Bronchial epithelial cell (primary cell): ENCODE measurements at regions not wholly inside any gene's neighbourhood (a gene's known extent, or its start where the extent isn't known, plus 50 kb on each side); places are given as distances from the start of the nearest gene placed in this dataset.

Experiments used
- DNase-seq: peaks from one replicate; pipeline ENCODE4 v3.0.0-alpha.2; 2010; ENCODE audit warnings: low read depth
- FAIRE-seq: peaks from 2 replicates; lab custom pipeline; 2011; peaks lifted over from hg19 to GRCh38; lab: Jason Lieb, UNC
- H3K27me3 ChIP-seq: 2 replicates; pipeline ENCODE4 v1.5.1; 2011; ENCODE audit warnings: low read length; ENCODE audit not compliant: control insufficient read depth, insufficient read depth
- H3K36me3 ChIP-seq: 2 replicates; pipeline ENCODE4 v1.5.1; 2011; ENCODE audit warnings: low read length; ENCODE audit not compliant: control insufficient read depth, insufficient read depth
- H3K4me3 ChIP-seq: 2 replicates; pipeline ENCODE4 v1.5.1; 2011; ENCODE audit warnings: mild to moderate bottlenecking, low read depth, low read length, control low read depth
- TF ChIP-seq, protein P1 (sequence below): IDR thresholded peaks from 2 replicates; pipeline ENCODE4 v1.5.1; 2011; ENCODE audit warnings: mild to moderate bottlenecking, moderate library complexity, low read length, control low read depth, inconsistent platforms; ENCODE audit not compliant: insufficient read depth, severe bottlenecking

DNA sequence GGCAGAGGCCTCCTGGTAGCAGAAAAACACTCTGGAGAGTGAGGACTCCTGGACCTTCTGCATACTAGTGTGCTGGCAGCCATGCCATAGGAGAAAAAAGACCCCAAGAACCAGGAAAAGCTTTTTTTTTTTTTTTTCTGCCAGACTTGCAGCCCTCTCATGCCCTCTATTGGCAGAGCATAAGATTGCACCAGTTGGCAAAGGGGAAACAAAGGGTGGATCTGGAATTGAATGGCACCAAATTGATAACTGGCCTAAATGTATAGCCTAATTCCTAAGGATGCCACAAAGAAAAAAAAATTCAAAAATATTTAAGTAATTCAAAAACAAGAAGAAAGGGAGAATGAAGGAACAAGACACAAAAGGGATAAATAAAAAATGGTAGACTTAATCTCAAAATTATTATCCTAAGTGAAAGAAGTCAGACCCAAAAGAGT, 112.5 kb upstream of the GHITM start:
- Histone ChIP-seq H3K4me3 (no peak overlapping the region), H3K27me3 (no peaks in the 10 kb centered on the region), H3K36me3 (no peaks in the 10 kb centered on the region)
- FAIRE-seq (no peak), DNase-seq (peak; percentile 25)
- TF ChIP-seq, protein P1, sequence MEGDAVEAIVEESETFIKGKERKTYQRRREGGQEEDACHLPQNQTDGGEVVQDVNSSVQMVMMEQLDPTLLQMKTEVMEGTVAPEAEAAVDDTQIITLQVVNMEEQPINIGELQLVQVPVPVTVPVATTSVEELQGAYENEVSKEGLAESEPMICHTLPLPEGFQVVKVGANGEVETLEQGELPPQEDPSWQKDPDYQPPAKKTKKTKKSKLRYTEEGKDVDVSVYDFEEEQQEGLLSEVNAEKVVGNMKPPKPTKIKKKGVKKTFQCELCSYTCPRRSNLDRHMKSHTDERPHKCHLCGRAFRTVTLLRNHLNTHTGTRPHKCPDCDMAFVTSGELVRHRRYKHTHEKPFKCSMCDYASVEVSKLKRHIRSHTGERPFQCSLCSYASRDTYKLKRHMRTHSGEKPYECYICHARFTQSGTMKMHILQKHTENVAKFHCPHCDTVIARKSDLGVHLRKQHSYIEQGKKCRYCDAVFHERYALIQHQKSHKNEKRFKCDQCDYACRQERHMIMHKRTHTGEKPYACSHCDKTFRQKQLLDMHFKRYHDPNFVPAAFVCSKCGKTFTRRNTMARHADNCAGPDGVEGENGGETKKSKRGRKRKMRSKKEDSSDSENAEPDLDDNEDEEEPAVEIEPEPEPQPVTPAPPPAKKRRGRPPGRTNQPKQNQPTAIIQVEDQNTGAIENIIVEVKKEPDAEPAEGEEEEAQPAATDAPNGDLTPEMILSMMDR = peak; percentile 72

DNA sequence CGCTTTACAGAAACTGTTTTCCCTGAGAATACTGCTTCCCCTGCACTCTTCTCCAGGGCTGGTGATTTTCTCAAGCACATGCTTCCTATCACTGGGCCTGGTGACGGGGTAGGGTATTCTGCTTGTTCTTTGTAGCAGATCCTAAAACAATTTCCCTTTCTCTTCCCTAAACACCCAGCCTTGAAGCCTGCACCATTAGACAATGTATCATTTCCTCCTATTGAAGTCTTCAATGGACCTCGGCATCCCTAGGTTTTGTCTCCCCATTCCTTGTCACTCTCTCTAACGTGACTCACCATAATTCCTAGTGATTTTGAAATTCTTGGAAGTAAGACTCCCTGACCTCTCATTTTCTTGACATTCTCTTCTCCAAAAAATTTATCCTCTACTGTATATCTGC, 109.5 kb upstream of the GHITM start:
- FAIRE-seq = no peak
- no peak overlapping the region for H3K4me3 ChIP-seq
- H3K27me3 ChIP-seq = no peaks in the 10 kb centered on the region
- no peaks in the 10 kb centered on the region for H3K36me3 ChIP-seq
- DNase-seq = no peak
- TF ChIP-seq, protein P1 = no peak

DNA sequence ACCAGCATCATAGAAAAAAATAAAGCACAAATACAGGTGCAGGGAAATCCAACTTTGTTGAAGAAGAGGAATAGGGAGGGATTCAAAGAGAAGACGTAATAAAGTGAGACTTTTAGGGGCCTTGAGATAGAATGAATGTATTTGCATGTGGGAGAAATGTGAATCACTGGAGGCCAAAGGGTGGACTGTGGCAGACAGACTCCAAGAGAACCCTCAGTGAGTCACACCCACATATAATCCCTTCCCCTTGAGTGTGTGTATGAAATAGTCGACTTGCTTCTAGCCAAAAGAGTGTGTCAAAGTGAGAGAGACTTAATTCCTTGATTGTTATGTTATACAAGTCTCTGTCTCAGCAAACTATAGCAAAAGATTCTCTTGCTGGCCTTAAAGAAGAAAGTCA, 101.3 kb upstream of the GHITM start:
- FAIRE-seq = no peak
- Histone ChIP-seq H3K4me3 (no peak overlapping the region), H3K36me3 (no peaks in the 10 kb centered on the region), H3K27me3 (no peaks in the 10 kb centered on the region)
- TF ChIP-seq, protein P1 = no peak
- DNase-seq = peak; percentile 5

DNA sequence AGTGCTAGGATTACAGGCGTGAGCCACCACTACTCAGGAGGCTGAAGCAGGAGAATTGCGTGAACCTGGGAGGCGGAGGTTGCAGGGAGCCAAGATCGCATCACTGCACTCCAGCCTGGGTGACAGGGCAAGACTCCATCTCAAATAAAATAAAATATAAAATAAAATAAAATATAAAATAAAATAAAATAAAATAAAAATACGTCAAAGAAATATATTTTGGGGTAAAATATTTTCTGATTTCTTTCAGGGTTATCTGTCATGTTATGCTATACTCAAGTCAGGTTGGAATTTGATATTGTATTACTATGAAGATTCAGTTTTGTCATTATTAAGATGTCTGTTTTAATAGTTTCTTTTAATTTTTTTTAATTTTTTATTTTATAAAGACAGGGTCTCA, 99.4 kb upstream of the GHITM start:
- no peaks in the 10 kb centered on the region for H3K27me3 ChIP-seq
- TF ChIP-seq, protein P1 = no peak
- no peak for DNase-seq
- H3K36me3 ChIP-seq = no peaks in the 10 kb centered on the region
- no peak for FAIRE-seq
- H3K4me3 ChIP-seq = no peak overlapping the region

DNA sequence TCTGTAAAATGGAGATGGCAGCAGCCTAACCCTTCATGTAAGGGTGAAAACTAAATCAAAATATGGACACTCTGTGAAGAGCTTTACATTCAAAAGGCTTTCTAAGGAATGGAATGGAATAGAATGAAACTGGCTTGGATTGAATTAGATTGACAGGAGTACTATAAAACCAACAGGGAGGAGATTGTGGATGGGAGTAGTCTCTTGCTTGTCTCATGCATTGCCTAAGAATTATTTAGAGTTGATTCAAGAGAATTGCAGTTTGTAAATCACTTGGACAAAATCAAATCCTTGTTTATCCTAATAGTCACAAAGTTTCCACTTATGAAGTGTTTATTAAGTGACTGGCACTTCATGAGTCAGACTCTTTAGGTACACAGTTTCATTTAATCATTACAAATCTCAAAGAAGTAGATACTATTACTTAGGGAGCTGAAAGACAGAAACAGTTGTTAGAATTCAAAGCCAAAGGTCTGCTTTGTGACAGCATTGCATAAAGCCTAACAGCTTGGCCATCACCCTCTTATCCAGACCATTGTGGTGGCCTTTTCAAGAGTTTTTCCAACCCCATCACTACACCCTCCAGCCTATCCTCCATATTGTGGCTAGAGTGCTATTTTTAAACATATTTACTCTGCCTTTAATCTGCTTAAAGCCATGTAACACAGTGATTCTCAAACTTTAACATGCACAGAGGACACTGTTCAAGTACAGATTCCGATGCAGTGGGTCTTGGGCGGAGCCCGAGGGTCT, 91.9 kb upstream of the GHITM start:
- Histone ChIP-seq H3K36me3 (no peaks in the 10 kb centered on the region), H3K4me3 (no peak overlapping the region), H3K27me3 (no peaks in the 10 kb centered on the region)
- no peak for FAIRE-seq
- DNase-seq = peak; percentile 14
- TF ChIP-seq, protein P1 = no peak

DNA sequence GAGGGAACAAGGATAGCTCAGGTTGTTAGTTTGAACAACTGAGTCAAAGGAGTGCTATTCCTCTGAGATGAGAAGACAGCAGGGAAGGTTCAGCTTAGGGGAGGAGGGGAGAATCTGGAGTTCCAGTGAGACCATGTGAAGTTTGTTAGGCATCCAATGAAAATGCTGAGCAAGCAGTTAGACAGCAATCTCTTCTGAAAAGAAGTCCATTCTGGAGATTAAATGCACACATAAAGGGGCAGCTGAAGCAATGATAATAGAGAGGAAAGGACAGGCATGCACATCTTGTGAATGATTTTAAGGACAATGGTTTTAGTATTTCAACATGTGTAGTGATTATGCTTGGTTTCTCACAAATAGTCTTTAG, 89.7 kb upstream of the GHITM start:
- Histone ChIP-seq H3K4me3 (no peak overlapping the region), H3K36me3 (no peaks in the 10 kb centered on the region), H3K27me3 (no peaks in the 10 kb centered on the region)
- DNase-seq = no peak
- FAIRE-seq = no peak
- TF ChIP-seq, protein P1 = no peak
